ENCODE measurements at regions not wholly inside any gene's neighbourhood (a gene's known extent, or its start where the extent isn't known, plus 50 kb on each side); places are given as distances from the start of the nearest gene placed in this dataset.

DNA sequence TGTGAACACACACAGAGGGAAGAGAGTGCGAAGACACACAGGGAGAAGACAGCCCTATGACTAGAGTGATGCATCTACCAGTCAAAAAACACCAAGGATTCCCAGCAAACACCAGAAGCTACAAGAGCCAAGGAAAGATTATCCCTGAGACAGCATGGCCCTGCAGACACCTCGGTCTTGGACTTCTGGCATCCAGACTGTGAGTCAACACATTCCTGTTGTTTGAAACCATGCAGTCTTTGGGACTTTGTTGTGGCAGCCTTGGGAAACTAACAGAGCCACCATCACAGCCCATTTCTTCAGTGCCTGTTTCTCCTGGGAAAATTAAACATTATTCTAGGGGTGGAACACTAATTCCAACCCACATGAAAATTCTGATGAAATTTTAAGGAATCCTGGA, 220.6 kb downstream of the GXYLT1 start:
- no peak for DNase-seq

- no peak for DNase-seq
Observed at GRCh38 chr12:41923351-41923750, 221.3 kb downstream of the GXYLT1 start.

DNA sequence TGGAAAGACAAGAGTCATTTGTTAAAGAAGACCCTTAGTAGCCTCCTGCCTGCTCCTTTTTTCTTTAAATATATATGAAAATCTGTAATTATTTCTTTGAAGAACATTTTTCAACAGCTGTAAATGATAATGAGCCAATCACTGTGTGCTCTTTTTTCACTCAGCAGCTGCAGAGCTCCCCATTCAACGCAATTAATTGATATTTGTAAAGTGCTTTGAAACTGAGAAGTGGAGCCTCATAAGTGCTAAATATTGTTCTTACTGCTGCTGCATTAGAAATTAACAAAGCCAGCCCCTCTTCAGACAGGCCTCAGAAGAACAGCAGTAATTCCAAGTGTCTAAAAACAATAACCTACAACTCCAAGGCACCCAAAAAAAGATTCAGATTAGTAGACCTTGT, 224.3 kb downstream of the GXYLT1 start:
- no peak for DNase-seq

DNA sequence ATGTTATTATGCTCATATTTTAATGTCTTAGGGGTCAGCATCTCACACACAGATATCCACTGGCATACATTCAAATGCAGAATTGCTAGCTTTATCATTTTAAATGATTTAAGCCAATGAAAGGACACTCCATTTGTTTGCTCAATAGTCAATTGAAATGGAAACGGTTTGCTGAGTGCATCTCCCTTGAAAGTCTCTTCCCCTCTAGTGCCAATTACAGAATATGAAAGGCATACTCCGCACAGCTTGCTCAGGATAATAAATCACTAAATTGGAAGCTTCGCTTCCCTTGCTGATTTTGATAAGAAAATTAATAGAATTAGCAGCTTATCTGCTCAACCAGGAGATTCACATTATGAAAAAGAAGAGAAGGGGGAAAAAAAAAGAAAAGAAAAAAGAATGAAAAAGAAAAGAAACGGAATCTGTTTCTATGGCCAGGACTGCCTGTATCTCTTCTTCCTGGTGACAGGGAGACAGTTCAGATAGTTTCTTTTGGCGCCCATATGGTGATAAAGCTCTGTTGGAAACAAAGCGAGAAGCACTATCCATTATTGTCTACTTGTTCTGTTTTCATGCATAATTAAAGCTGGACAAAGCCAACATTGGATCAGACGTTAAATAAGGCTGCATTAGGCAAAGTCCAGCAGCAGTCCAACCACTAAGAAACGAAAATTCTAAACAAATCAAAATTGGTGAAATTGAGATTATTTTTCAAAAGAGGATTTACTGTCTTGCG, 225.0 kb downstream of the GXYLT1 start:
- DNase-seq = no peak

- DNase-seq = no peak
Observed at GRCh38 chr12:41919048-41919447, 225.6 kb downstream of the GXYLT1 start.

DNA sequence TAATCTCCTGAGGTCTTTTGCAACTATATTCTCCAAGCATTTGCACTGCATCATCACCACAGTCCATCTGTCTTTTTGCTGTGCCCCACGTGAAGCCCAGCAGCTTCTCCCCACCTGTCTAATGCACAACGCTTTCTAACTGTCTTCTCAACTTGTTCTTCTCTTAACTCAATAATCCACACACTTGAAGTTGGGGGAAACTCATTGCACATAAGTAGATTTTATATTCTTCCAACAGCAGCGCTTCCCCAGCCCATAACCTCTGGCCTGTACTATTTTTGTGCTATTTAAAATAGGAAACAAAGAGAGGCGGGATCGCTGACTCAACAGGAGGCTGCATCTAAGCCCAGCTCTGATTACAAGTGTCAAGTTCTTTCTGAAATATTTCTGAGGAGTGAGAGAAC, 226.7 kb downstream of the GXYLT1 start:
- no peak for DNase-seq

- no peak for DNase-seq
Observed at GRCh38 chr12:41917181-41917580, 227.5 kb downstream of the GXYLT1 start.

DNA sequence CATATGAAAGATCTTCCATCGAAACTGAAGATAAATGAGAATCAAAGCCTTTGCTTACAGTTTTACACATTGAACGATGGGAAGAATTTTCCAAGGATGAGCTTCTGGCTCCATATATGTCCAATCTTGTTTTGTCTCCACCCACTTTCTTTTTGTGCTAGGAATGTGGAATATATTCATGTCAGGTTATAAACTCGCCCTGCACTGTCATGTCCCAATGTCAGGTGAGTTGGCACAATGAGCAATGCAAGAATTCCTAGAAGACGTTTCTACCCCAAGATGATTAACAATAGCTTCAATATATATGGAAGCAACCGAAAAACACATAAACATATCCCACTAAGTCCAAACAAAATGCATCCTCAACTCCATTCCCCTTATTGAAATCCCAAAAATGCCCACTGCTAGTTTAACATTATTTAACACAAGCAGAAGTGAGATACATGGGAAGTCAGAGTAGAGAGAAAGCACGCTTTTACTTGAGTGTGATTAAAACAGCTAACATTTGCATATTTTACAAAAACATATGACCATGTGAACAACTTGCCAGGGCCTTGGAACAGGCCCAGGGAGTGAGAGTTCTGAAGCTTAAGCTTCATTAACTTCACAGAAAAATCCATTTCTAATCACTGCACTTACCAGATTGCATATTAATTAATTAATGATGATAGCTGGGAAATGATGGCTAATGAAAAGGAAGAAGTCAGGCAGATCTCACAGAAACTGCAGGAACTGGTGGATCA, 233.9 kb downstream of the GXYLT1 start:
- DNase-seq = no peak

GRCh38 chr12:41908206-41908605, 236.5 kb downstream of the GXYLT1 start:
- no peak for DNase-seq

DNA sequence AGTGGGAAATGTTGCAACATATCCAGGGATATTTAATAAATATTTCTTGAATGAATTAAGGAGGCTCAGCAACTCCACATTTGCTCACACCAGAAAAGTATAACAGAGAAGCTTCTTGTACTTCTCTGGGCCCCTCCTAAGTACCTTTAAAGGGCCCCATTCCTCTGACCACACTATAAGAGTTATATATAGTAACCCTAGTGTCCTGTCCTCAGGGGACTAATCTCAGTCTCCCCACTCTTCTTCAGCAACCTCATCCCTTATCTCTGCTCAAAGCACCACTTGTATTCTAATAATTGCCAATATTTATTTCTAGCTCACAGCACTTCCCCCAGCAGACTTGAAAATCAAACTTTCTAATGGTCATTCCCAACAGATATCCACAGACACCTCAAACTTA, 237.1 kb downstream of the GXYLT1 start:
- no peak for DNase-seq

GRCh38 chr12:41907021-41907420, 237.7 kb downstream of the GXYLT1 start:
- no peak for DNase-seq

DNA sequence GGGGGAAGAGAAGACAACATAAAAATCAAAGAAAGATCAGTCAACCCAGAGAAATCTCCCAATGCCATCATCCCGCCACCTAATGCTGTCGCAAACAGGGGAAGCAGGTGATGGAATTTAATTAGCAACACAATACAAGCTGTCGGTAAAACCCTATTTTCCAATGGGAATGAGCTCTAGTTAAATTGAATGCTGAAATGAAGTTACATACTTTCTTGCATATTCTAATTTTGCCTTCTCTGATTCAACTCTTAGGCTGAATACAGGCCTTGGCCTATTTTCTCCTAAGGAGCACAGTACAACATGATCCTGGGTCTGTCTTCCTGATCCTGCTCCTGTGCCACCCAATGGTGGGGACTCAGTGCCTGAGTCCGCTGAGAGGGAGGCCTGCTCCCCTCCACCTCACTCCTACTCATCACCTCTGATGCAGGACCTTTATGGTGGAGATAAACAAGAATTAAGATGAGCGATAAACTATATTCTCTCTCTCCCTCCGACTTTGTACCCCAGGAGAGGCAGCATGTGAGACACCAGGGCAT, 238.8 kb downstream of the GXYLT1 start:
- DNase-seq = no peak

GRCh38 chr12:41905073-41905758, 239.5 kb downstream of the GXYLT1 start:
- no peak for DNase-seq

DNA sequence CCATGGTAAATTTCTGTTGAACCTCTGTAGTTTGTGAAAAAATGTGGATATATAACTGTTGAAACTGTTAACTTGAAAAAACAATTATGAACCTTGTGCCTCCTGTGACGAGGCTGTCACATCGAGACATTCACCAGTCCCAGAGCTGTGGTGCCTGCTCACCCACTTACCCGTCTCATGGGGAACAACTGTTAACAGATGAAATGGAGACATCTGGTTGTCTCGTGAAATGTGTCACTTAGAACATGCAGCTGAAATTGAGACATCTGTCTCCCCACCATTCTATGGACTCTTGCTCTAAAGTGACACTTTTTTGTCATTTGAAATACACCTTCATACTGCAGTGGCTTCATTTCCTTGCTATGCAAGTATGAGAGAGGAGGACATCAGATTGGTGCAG, 240.6 kb downstream of the GXYLT1 start:
- DNase-seq = no peak

DNA sequence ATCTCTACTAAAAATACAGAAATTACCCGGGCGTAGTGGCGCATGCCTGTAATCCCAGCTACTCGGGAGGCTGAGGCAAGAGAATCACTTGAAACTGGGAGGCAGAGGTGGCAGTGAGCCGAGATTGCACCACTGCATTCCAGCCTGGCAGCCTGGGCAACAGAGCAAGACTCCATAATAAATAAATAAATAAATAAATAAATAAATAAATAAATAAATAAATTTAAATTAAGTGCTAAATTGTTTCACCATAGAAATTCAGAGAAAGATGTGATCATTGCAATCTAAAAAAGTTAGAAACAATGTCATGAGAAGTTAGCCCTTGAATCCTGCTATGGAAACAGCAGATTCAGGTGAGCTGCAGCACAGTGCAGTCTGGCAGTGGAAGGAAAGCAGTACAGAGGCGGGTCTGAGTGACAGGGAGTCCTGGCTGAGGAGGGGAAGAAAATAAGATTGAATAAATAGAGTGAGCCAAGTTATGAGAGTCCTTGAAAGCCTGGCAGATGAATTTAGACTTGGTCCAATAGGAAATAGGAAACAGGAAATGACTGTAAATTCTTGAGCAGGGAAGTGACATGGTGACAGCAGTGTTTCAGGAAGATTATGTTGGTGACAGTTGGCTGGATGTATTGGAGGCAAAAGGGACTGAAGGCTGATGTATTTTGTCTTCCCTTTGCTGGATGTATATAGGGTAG, 241.5 kb downstream of the GXYLT1 start:
- no peak for DNase-seq

DNA sequence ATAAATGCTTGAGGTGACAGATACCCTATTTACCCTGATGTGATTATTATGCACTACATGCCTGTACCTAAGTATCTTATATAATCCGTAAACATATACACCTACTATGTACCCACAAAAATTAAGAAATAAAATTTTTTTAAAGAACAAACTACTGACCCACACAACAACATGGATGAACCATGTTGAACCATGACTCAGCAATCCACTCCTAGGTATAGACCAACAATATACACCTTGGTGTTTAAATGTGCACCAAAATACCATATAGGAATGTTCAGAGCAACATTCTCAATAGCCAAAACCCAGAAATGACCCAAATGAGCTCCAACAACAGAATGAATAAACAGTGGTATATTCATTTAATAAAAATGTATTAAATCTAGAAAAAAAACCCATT, 245.1 kb downstream of the GXYLT1 start:
- DNase-seq = no peak

DNA sequence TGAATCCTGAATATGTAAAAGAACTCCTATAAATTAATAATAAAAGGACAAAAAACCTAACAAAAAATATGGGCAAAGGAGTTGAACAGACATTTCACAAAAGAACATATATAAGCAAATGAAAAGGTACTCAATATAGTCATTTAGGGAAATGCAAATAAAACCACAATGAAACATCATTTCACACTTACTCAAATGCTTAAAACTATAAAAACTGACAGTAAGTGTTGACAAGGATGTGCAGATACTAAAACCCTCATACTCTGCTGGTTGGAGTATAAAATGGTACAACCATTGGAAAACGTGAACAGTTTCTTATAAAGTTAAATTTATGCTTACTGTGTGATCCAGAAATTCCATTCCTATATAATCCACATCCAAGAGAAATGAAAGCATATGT, 247.1 kb downstream of the GXYLT1 start:
- DNase-seq = no peak

- no peak for DNase-seq
Observed at GRCh38 chr12:41893491-41893890, 251.2 kb downstream of the GXYLT1 start.

GRCh38 chr12:41892302-41892701, 252.4 kb downstream of the GXYLT1 start:
- no peak for DNase-seq

DNA sequence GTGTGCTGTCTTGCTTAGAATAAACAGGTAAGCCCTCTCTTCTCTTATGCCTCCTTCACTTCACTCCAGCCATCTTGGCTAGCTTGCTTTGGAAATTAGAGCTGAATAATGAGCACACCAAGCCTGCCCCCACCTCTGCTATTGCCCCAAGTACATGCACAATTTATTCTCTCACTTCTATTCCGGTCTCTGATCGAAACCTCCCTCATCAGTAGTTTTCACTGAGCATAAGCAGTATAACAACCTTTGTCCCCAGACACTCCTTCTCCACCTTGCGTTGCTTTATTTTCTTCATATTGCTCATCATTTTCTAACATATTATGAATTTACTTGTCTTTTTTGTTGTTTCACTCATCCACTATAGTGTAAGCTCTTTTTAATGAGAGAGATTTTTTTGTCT, 253.4 kb downstream of the GXYLT1 start:
- no peak for DNase-seq

DNA sequence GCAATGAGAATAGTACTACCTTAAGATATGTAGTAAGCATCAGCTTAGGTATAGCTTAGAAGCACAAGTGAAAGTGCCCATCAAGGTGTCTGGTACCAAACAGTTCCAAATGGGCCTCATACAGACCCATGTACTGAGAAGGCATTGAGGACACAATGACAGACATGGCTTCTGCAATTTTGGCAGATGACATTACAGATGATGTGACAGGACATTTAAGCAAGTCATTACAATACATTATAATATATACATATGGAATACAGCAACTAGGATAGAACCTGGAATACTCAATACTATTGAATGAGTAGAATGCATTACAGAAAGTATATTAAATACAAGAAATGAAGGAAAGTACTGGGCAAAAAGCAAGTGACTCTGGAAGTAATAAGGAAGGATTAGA, 256.4 kb downstream of the GXYLT1 start:
- no peak for DNase-seq

- DNase-seq = no peak
Observed at GRCh38 chr12:41881891-41882805, 262.5 kb downstream of the GXYLT1 start.
